Heart right ventricle (tissue), 16 donors: ENCODE measurements at regions not wholly inside any gene's neighbourhood (a gene's known extent, or its start where the extent isn't known, plus 50 kb on each side); places are given as distances from the start of the nearest gene placed in this dataset.
A peak's percentile ranks its signal among the peaks of the same experiment; 100 is the strongest.

Experiments
- ATAC-seq, 8 donors: fragments of 200-7000 bp; cut with Tn5 transposase; one replicate each; pipeline ENCODE4 v1.9.1; 2020; ENCODE audit warnings: mild to moderate bottlenecking in 8 of 8, moderate library complexity in 8 of 8, moderate number of reproducible peaks in 1 of 8
- DNase-seq, 2 donors: peaks; one replicate each; pipeline ENCODE4 v3.0.0-alpha.2; 2020
- H3K27ac ChIP-seq, 10 donors: fragments of 200-600 bp; sonication (generic) in 2 of 10; one replicate each; pipeline versions ENCODE4 v1.5.0 to v1.8.0; 2020 to 2022; ENCODE audit warnings: mild to moderate bottlenecking in 3 of 10
- H3K27me3 ChIP-seq, 7 donors: fragments of 200-600 bp; one replicate each; pipeline ENCODE4 v1.8.0; 2021 to 2022; ENCODE audit warnings: mild to moderate bottlenecking in 2 of 7
- H3K36me3 ChIP-seq, 9 donors: fragments of 200-600 bp; sonication (generic) in 1 of 9; one replicate each; pipeline versions ENCODE4 v1.5.0 to v1.8.0; 2020 to 2022; ENCODE audit warnings: mild to moderate bottlenecking in 2 of 9
- H3K4me1 ChIP-seq, 9 donors: fragments of 200-600 bp; sonication (generic) in 1 of 9; one replicate each; pipeline versions ENCODE4 v1.5.0 to v1.8.0; 2020 to 2022; ENCODE audit warnings: mild to moderate bottlenecking in 4 of 9
- H3K4me3 ChIP-seq, 10 donors: fragments of 200-600 bp; sonication (generic) in 2 of 10; one replicate each; pipeline versions ENCODE4 v1.5.0 to v1.8.0; 2020 to 2022; ENCODE audit warnings: mild to moderate bottlenecking in 7 of 10, moderate library complexity in 2 of 10
- H3K9me3 ChIP-seq, 11 donors: fragments of 200-600 bp in 10 of 11; sonication (generic) in 2 of 11; one replicate each; pipeline versions ENCODE4 v1.5.0 to v1.8.0; 2013 to 2022; ENCODE audit warnings: mild to moderate bottlenecking in 2 of 11, control low read depth in 1 of 11, moderate library complexity in 1 of 11
- WGBS, 2 donors: extraction: QIAGEN DNeasy Blood & Tissue Kit; methylation state at CpG; one replicate each; pipeline ENCODE4 v1.1.7; 2013; ENCODE audit warnings: inconsistent platforms in 1 of 2; 5-methylcytosine and 5-hydroxymethylcytosine counted together
- intact Hi-C, 10 donors: fragments of 100-400 bp; cut with DNase I; formaldehyde crosslinking; loops; one replicate each; pipeline versions ENCODE4 v1.11.1 to v1.14.2; 2022
- TF ChIP-seq, protein P1 (sequence below), 9 donors: fragments of 200-600 bp; sonication (generic) in 2 of 9; IDR thresholded peaks; one replicate each; pipeline versions ENCODE4 v1.5.0 to v1.8.0; 2021 to 2022; ENCODE audit warnings: antibody characterized with exemption in 9 of 9, mild to moderate bottlenecking in 5 of 9, moderate library complexity in 1 of 9
- donor health status: Arrhythmogenic right ventricular cardiomyopathy.
- donor health status: ischemic (EF 13 %, LVEDD 7.1; RV severe dilation, severe dysfunction).
- donor health status: healthy with polysubstance abuse.
- donor health status: DM: no; HTN: yes; CAD: no.
- donor health status: DM: no; HTN: no; CAD: no.
- donor health status: ischemic (EF 25% LVEDD 6.9; RV normal size, moderate dysfunction).
- donor health status: ischemic (EF 25% LVEDD 5.7; RV mildly dilated, moderate dysfunction).
- donor health status: healthy.
- donor health status: DM: yes; HTN: yes; CAD: no.
- donor health status: Ischemic cardiomyopathy.
- donor health status: ischemic (EF 35%, LVEDD 5.7; RV mildly dilated, moderate dysfunction).
- donor health status: nonischemic (EF 11% LVEDD 7.7; RV severe dilation, severe dysfunction).
- donor health status: DM: yes; HTN: yes; CAD: no.
- donor health status: PGD.
- donor health status: ischemic (EF 29% LVEDD 5.4; RV normal size, mild dysfunction).
- donor health status: nonischemic (EF 23%, LVEDD 6.1; RV moderate dilation, normal function).

DNA sequence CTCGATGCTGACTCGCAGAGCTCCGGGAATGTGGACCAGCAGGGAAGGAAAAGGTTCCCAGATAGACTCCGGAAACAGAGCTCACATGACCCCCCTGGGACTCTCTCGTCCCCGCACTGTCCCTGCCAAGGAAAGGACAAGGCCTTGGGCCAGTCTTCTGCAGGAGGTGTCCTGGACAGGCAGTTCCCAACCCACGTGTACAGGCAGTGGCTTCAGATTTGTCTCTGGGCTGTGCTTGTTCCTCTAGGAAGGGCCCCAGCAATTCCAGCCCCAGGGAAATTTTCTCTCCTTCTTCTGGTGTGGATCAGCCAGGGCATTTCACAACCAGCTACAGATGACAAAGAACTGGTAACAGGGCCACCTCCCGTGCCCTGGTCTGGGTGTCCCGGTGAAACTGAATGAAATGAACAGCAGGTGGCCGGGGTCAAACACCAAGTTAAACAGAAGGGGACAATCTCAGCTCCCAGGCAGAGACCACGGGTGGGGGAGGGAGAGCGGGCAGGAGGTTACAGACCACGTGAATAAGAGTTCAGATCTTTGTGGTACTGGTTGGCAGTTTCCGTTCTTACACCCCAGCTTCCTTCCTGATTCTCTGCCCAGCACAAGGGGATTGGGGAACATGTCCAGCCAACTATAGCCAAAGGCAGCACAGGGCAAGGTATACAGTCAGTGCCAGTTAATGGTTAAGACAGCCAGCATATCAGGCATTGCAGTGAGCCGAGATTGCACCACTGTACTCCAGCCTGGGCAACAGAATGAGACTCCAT, 52.2 kb upstream of the CAB39 start:
- Histone ChIP-seq H3K4me3 (no peak overlapping the region), H3K27me3 (no peaks in the 10 kb centered on the region), H3K36me3 (no peaks in the 10 kb centered on the region), H3K27ac (peak overlapping the region in 6 of 10 donors; percentile 27 to 91 (median 44)), H3K4me1 (peaks cover 0 to 87% (median 3%) of the 10 kb centered on the region in 9 donors), H3K9me3 (no peaks in the 10 kb centered on the region)
- peak; percentile 35 to 81 (median 63) for ATAC-seq
- TF ChIP-seq, protein P1, sequence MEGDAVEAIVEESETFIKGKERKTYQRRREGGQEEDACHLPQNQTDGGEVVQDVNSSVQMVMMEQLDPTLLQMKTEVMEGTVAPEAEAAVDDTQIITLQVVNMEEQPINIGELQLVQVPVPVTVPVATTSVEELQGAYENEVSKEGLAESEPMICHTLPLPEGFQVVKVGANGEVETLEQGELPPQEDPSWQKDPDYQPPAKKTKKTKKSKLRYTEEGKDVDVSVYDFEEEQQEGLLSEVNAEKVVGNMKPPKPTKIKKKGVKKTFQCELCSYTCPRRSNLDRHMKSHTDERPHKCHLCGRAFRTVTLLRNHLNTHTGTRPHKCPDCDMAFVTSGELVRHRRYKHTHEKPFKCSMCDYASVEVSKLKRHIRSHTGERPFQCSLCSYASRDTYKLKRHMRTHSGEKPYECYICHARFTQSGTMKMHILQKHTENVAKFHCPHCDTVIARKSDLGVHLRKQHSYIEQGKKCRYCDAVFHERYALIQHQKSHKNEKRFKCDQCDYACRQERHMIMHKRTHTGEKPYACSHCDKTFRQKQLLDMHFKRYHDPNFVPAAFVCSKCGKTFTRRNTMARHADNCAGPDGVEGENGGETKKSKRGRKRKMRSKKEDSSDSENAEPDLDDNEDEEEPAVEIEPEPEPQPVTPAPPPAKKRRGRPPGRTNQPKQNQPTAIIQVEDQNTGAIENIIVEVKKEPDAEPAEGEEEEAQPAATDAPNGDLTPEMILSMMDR (IDR thresholded peaks at IDR 0.05) = no peak
- peak; percentile 41 to 42 for DNase-seq
- intact Hi-C loops = loop anchor here in 1 of 10 donors (5.0 kb wide), 1 partner anchor 353 kb away; no protein-coding TSS in a partner anchor
- WGBS, 2 donors = 47 to 59% methylated on average over 15 of the region's 15 CpGs

DNA sequence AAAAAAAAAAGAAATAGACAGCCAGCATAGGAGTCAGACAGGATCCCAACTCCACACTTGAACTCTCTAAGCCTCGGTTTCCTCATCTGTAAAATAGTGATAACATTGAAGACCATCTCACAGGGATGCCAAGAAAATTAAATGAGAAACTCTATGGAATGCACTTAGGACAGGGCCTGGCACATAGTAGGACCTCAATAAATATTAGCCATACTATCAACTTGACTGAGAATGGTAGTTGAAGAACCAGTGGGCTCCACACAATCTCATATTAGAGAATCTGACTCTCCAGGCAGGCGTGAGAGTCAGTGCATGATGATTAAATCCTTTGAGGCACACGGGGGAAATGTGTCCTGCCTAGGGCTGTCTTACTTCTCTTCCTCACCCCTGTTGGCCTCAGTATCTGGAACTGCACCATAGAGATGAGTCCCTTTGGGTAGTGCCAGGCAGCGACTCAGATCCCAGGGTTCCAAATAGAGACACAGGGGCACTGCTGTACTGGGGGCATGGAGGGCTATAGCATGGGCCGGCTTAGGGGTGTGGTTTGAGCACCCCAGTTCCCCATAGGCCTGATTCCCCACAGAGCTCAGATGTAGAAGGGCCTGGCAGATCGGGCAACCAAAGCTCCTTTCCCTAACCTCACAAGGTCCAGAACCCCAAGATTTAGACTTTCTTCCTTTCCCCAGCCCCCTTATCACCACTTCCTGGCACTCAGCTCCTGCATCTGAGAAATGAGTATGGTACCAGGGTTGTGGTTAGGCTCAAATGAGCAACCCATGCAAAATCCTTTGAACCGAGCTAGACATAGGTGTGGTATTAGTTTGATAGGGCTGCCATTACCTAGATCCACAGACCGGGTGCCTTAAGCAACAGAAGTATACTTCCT, 51.3 kb upstream of the CAB39 start:
- peak overlapping the region in 2 of 10 donors; percentile 35 to 91 for H3K27ac ChIP-seq

More for the DNA sequence above, 51.3 kb upstream of the CAB39 start:
- intact Hi-C loops = loop anchor here in 1 of 10 donors (5.0 kb wide), 1 partner anchor 354 kb away; no protein-coding TSS in a partner anchor
- WGBS, 2 donors = 80 to 88% methylated on average over 8 of the region's 8 CpGs
- TF ChIP-seq, protein P1 (IDR thresholded peaks at IDR 0.05) = no peak
- Histone ChIP-seq H3K36me3 (no peaks in the 10 kb centered on the region), H3K4me1 (peaks cover 0 to 95% (median 3%) of the 10 kb centered on the region in 9 donors), H3K9me3 (no peaks in the 10 kb centered on the region), H3K27me3 (no peaks in the 10 kb centered on the region), H3K4me3 (no peak overlapping the region)
- ATAC-seq (no peak), DNase-seq (no peak)
